Type B pancreatic cell (in vitro differentiated cells): ENCODE measurements at regions not wholly inside any gene's neighbourhood (a gene's known extent, or its start where the extent isn't known, plus 50 kb on each side); places are given as distances from the start of the nearest gene placed in this dataset.
"Not testable (repeated sequence)": the region's sequence is repeated elsewhere in the genome, so short reads cannot be mapped to it uniquely, and the experiment has no call there.

ENCODE experiments used
- DNase-seq: peaks from one replicate; pipeline ENCODE4 v3.0.0; 2021; ENCODE audit warnings: mixed read lengths; ENCODE audit not compliant: unreplicated experiment; ENCODE audit errors: extremely low spot score
- H3K27ac Mint-ChIP-seq: 2 replicates; pipeline ENCODE4 v1.8.0; 2021; ENCODE audit warnings: mild to moderate bottlenecking, mixed read lengths
- H3K27me3 Mint-ChIP-seq: 2 replicates; pipeline ENCODE4 v1.8.0; 2021; ENCODE audit warnings: mixed read lengths
- H3K36me3 Mint-ChIP-seq: 2 replicates; pipeline ENCODE4 v1.8.0; 2021; ENCODE audit warnings: mixed read lengths
- H3K4me1 Mint-ChIP-seq: one replicate; pipeline ENCODE4 v1.8.0; 2021; ENCODE audit warnings: mixed read lengths; ENCODE audit not compliant: unreplicated experiment
- H3K4me3 Mint-ChIP-seq: 2 replicates; pipeline ENCODE4 v1.8.0; 2021; ENCODE audit warnings: mild to moderate bottlenecking, mixed read lengths
- H3K9me3 Mint-ChIP-seq: 2 replicates; pipeline ENCODE4 v1.8.0; 2021; ENCODE audit warnings: mixed read lengths
- TF ChIP-seq, protein P1 (sequence below): fragments of 200-600 bp; sonication (generic); conservative IDR thresholded peaks from 2 replicates; pipeline ENCODE4 v1.5.0; 2021; ENCODE audit warnings: antibody characterized with exemption, mild to moderate bottlenecking

DNA sequence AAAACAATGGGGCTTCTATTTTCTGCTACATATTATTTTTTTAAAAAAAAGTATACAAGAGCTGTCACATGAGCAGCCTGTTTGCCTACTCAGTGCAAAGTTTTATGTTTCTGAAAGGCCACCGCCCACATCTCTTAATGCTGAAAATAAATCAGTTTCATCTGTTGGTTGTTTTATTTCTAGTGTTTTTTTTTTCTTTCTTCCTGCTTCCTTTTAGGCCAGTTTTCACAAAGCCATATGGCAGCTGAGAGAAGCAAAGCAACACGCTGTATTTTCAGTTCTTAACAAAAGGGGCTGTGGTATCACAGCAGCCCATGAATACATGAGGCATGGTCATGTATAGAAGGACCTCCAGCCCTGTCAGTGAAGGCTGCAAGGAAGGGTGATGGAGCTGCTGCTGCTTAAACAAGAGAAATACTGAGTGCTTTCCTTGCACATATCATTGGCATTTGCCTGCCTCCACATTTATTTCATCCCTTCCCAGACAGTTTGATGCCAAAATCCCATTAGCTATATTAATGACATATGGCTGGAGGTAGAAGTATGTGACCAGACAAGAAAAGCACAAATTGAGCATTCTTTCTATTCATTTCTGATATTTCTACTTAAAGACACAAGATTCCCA, 172.5 kb downstream of the PCDH18 start:
- Mint-ChIP-seq H3K27ac (peak overlapping the region; percentile 82), H3K4me1 (peaks cover 7% of the 10 kb centered on the region), H3K9me3 (no peaks in the 10 kb centered on the region), H3K36me3 (no peaks in the 10 kb centered on the region), H3K4me3 (peak overlapping the region; percentile 58), H3K27me3 (no peaks in the 10 kb centered on the region)
- DNase-seq = no peak
- TF ChIP-seq, protein P1, sequence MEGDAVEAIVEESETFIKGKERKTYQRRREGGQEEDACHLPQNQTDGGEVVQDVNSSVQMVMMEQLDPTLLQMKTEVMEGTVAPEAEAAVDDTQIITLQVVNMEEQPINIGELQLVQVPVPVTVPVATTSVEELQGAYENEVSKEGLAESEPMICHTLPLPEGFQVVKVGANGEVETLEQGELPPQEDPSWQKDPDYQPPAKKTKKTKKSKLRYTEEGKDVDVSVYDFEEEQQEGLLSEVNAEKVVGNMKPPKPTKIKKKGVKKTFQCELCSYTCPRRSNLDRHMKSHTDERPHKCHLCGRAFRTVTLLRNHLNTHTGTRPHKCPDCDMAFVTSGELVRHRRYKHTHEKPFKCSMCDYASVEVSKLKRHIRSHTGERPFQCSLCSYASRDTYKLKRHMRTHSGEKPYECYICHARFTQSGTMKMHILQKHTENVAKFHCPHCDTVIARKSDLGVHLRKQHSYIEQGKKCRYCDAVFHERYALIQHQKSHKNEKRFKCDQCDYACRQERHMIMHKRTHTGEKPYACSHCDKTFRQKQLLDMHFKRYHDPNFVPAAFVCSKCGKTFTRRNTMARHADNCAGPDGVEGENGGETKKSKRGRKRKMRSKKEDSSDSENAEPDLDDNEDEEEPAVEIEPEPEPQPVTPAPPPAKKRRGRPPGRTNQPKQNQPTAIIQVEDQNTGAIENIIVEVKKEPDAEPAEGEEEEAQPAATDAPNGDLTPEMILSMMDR = no peak

DNA sequence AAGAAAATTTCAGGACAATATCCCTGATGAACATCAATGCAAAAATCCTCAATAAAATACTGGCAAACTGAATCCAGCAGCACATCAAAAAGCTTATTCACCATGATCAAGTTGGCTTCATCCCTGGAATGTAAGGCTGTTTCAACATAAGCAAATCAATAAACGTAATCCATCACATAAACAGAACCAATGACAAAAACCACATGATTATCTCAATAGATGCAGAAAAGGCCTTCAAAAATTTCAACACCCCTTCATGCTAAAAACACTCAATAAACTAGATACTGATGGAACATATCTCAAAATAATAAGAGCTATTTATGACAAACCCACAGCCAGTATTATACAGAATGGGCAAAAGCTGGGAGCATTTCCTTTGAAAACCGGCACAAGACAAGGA, 177.7 kb downstream of the PCDH18 start:
- not testable (repeated sequence) for H3K27ac Mint-ChIP-seq, H3K4me3 Mint-ChIP-seq, DNase-seq, H3K4me1 Mint-ChIP-seq, H3K27me3 Mint-ChIP-seq, H3K36me3 Mint-ChIP-seq, H3K9me3 Mint-ChIP-seq

DNA sequence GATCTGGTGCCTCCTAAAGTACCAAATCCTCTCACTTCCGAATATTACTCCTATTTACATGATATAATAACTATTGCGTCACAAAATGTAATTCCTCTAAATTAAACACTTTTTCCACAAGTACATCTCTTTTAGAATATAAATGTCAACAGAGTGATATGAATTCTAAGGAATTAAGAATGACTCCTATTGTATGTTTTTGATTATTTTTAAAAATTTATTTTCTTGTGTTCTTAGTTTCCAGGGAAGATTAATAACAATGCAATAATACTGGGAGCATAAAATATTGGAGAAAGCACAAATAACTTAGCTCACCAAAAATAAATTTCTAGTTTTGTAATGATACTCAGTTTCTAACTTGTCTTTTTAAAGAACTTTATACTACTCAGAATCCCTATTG, 184.9 kb downstream of the PCDH18 start:
- DNase-seq = no peak
- peaks cover 6% of the 10 kb centered on the region for H3K9me3 Mint-ChIP-seq

GRCh38 chr4:137345597-137345996, 186.7 kb downstream of the PCDH18 start:
- Mint-ChIP-seq H3K36me3 (no peaks in the 10 kb centered on the region), H3K4me1 (no peaks in the 10 kb centered on the region), H3K27ac (no peak overlapping the region), H3K27me3 (no peaks in the 10 kb centered on the region), H3K4me3 (no peak overlapping the region), H3K9me3 (no peaks in the 10 kb centered on the region)
- DNase-seq = no peak
- TF ChIP-seq, protein P1 = no peak

More for the DNA sequence above, 184.9 kb downstream of the PCDH18 start:
- TF ChIP-seq, protein P1 = no peak
- H3K4me1 Mint-ChIP-seq = no peaks in the 10 kb centered on the region
- H3K36me3 Mint-ChIP-seq = no peaks in the 10 kb centered on the region
- H3K4me3 Mint-ChIP-seq = no peak overlapping the region
- no peaks in the 10 kb centered on the region for H3K27me3 Mint-ChIP-seq
- H3K27ac Mint-ChIP-seq = no peak overlapping the region

- TF ChIP-seq, protein P1 = no peak
- DNase-seq = no peak
- Mint-ChIP-seq H3K27ac (no peak overlapping the region), H3K4me1 (no peaks in the 10 kb centered on the region), H3K4me3 (no peak overlapping the region), H3K36me3 (no peaks in the 10 kb centered on the region), H3K27me3 (no peaks in the 10 kb centered on the region), H3K9me3 (no peaks in the 10 kb centered on the region)
Measured at GRCh38 chr4:137343221-137343620, 189.1 kb downstream of the PCDH18 start.

DNA sequence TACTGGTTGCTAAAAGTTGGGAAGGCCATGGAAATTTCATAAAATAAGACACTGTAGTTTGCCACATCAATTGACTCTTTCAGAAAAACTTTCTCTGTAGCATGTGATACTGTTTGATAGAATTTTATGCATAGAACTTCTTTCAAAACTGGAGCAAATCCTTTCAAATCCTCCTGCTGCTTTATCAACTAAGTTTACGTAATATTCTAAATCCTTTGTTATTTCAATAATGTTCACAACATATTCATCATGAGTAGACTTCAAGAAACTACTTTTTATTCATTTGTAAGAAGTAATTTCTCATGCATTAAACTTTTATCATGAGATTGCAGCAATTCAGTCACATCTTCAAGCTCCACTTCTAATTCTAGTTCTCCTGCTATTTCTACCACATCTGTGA, 199.3 kb downstream of the PCDH18 start:
- TF ChIP-seq, protein P1 = no peak
- DNase-seq = no peak
- Mint-ChIP-seq H3K36me3 (no peaks in the 10 kb centered on the region), H3K9me3 (peaks cover 15% of the 10 kb centered on the region), H3K27ac (no peak overlapping the region), H3K4me1 (no peaks in the 10 kb centered on the region), H3K27me3 (no peaks in the 10 kb centered on the region), H3K4me3 (no peak overlapping the region)
